Esophagus squamous epithelium (tissue), 5 donors: ENCODE measurements at regions not wholly inside any gene's neighbourhood (a gene's known extent, or its start where the extent isn't known, plus 50 kb on each side); places are given as distances from the start of the nearest gene placed in this dataset.

Source experiments
- DNase-seq: peaks from one replicate; lab custom pipeline; 2025; lab: John Stamatoyannopoulos, UW
- H3K27ac ChIP-seq, 4 donors: fragments of 200-600 bp; sonication (generic); one replicate each; pipeline ENCODE4 v1.5.1; 2016 to 2019; ENCODE audit warnings: mild to moderate bottlenecking in 1 of 4
- H3K27me3 ChIP-seq, 4 donors: fragments of 200-600 bp; sonication (generic); 1 replicate in 3 of 4; 2 replicates in 1 of 4; pipeline versions ENCODE4 v1.5.1 to v1.6.0; 2017 to 2021; ENCODE audit warnings: antibody characterized with exemption in 1 of 4
- H3K36me3 ChIP-seq, 3 donors: fragments of 200-600 bp; sonication (generic); one replicate each; pipeline ENCODE4 v1.5.1; 2016 to 2019
- H3K4me1 ChIP-seq, 3 donors: fragments of 200-600 bp; sonication (generic); one replicate each; pipeline ENCODE4 v1.5.1; 2017 to 2019
- H3K4me3 ChIP-seq, 4 donors: fragments of 200-600 bp; sonication (generic); 1 replicate in 3 of 4; 2 replicates in 1 of 4; pipeline ENCODE4 v1.5.1; 2016 to 2019; ENCODE audit warnings: mild to moderate bottlenecking in 2 of 4, moderate library complexity in 1 of 4
- H3K9me3 ChIP-seq, 3 donors: fragments of 200-600 bp; sonication (generic); one replicate each; pipeline ENCODE4 v1.5.1; 2016 to 2019
- CTCF ChIP-seq, 6 experiments: fragments of 450-650 bp in 4 of 6; fragments of 200-600 bp in 2 of 6; sonication (generic) in 2 of 6; IDR thresholded peaks; one replicate each; pipeline ENCODE4 v1.5.1; 2016 to 2019; ENCODE audit warnings: antibody characterized with exemption in 6 of 6, mild to moderate bottlenecking in 4 of 6, moderate library complexity in 4 of 6
- POLR2A ChIP-seq, 4 donors: fragments of 450-650 bp; IDR thresholded peaks; one replicate each; pipeline ENCODE4 v1.6.1; 2017; ENCODE audit warnings: antibody characterized with exemption in 4 of 4, mild to moderate bottlenecking in 4 of 4, moderate library complexity in 3 of 4
- WGBS, 2 donors: methylation state at CpG; one replicate each; pipeline ENCODE4 v1.1.5; 2018; 5-methylcytosine and 5-hydroxymethylcytosine counted together
- intact Hi-C: fragments of 100-400 bp; cut with DNase I; formaldehyde crosslinking; loops from one replicate; pipeline ENCODE4 v1.15.0; 2022
- donor health status: DM: yes; HTN: yes; CAD: no.

DNA sequence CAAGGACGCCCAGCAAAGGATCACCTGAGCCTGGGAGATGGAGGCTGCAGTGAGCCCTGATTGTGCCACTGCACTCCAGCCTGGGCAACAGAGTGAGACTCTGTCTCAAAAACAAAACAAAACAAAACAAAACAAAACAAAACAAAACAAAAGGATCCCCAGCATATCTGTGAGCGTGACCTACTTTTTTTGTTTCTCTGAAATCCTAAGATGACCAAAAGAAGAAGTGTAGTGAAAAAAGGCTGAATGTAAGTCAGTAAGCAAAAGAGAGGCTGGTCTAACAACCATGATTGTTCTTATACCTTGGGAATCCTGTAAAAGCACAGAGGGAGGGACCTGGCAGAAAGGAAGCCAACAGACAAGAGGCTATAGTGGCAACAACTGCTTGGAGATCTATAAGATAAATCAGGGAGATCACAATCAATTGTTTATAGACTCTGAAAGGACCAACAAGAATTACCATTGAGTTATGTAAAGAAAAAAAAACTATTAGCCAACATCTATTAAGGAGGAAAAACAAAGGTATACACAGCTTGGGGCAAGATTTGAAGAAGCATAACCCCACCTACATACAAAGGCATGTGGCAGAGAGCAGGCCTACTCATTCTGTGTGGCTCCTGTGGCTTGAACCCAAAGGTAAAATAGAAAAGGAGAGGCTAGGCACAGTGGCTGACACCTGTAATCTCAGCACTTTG lies 255.2 kb upstream of the KLF14 start:
- H3K27me3 ChIP-seq = no peaks in the 10 kb centered on the region
- H3K27ac ChIP-seq = peak overlapping the region in 3 of 4 donors; percentile 32 to 69 (median 66)
- no peak for DNase-seq
- TF ChIP-seq POLR2A (IDR thresholded peaks at IDR 0.05) = no peak
- peaks cover 0 to 6% (median 0%) of the 10 kb centered on the region in 3 donors for H3K36me3 ChIP-seq
- peaks cover 36 to 97% (median 78%) of the 10 kb centered on the region in 3 donors for H3K4me1 ChIP-seq
- H3K4me3 ChIP-seq = no peak overlapping the region
- intact Hi-C loops = no loop called here
- H3K9me3 ChIP-seq = no peaks in the 10 kb centered on the region
- WGBS, 2 donors = 78 to 87% methylated on average over 2 of the region's 2 CpGs

DNA sequence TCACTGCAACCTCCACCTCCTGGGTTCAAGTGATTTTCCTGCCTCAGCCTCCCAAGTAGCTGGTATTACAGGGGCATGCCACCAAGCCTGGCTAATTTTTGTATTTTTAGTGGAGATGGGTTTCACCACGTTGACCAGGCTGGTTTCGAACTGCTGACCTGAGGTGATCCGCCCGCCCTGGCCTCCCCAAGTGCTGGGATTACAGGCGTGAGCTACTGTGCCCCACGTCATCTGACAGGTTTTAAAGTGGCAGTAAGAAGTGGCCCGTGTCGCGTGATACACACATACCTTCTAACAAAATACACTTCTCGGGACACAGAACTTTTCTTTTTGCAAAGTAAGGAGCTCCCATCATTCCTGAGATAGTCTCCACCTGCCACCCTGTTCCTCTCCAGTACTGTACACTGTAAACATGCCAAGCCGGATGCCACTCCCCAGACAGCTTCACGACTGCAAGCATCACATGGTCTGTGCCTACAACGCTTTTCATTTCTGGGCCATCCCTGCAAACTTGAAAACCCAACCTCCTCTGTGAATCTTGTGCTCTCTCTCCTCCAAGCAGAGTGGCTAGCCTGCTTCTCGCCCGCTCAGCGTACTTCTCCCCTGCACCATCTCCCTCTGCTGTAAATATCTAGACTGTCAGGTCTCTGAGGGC lies 256.3 kb upstream of the KLF14 start:
- Histone ChIP-seq H3K9me3 (no peaks in the 10 kb centered on the region), H3K4me3 (no peak overlapping the region), H3K27ac (peak overlapping the region; percentile 32 to 69 (median 53)), H3K36me3 (peaks cover 0 to 6% (median 0%) of the 10 kb centered on the region in 3 donors), H3K4me1 (peaks cover 40 to 100% (median 81%) of the 10 kb centered on the region in 3 donors), H3K27me3 (no peaks in the 10 kb centered on the region)
- WGBS, 2 donors = 63 to 76% methylated on average over 16 of the region's 16 CpGs
- TF ChIP-seq CTCF (IDR thresholded peaks at IDR 0.05) = no peak
- peak in 1 of 4 donors; percentile 14 for TF ChIP-seq POLR2A (IDR thresholded peaks at IDR 0.05)
- intact Hi-C loops = loop anchor here (5.0 kb wide), 1 partner anchor 103 kb away; no protein-coding TSS in a partner anchor
- DNase-seq = no peak

- intact Hi-C loops = loop anchor here (5.0 kb wide), 1 partner anchor 107 kb away; no protein-coding TSS in a partner anchor
- Histone ChIP-seq H3K27ac (peak overlapping the region; percentile 85 to 88 (median 86)), H3K4me3 (peak overlapping the region in 1 of 4 donors; percentile 18), H3K27me3 (no peaks in the 10 kb centered on the region), H3K36me3 (peaks cover 0 to 6% (median 0%) of the 10 kb centered on the region in 3 donors), H3K4me1 (peaks cover 49 to 100% (median 85%) of the 10 kb centered on the region in 3 donors), H3K9me3 (no peaks in the 10 kb centered on the region)
- WGBS, 2 donors = 60% methylated on average over 5 to 11 of the region's 11 CpGs
- DNase-seq = no peak
- TF ChIP-seq CTCF (IDR thresholded peaks at IDR 0.05) (no peak), POLR2A (IDR thresholded peaks at IDR 0.05) (no peak)
Measured at GRCh38 chr7:130993671-130994365, 259.8 kb upstream of the KLF14 start.

DNA sequence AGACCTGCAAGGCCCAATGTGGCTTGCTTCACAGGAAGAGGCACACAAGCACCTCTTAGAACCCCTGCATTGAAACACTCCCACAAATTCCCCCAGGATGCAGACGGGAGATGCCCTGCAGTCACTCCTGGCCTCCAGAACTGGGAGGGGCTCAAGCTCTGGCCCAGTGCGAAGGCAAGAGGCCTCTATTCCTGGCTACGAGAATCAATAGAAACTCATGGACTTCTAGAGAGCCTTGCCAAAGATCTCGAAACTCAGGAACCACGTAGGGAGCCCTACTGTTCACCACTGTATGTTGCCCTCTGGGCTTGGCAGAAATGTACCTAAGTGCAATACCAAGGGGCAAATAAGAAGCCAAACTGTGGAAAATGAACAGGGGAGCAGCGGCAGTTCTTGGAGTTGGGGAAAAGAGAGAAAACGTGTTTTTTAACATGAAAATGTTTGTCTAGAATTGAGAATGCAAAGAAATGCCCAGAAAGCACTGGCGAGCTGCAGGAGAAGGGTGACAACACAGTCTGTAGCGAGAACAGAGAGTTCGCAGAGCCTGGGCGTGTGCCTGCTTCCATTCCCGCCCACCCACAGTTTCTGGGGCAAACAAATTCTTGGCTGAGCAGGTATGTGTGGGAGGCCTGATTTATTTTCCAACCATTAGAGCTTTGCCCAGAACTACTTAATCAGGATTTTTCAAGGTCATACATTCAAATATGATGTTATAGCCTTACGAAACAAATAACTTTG lies 260.5 kb upstream of the KLF14 start:
- WGBS, 2 donors = 26% methylated on average over 12 to 13 of the region's 13 CpGs
- DNase-seq = no peak
- peaks cover 0 to 6% (median 0%) of the 10 kb centered on the region in 3 donors for H3K36me3 ChIP-seq
- H3K27ac ChIP-seq = peak overlapping the region; percentile 85 to 88 (median 86)
- H3K4me3 ChIP-seq = peak overlapping the region in 1 of 4 donors; percentile 18
- no peaks in the 10 kb centered on the region for H3K9me3 ChIP-seq
- peaks cover 47 to 100% (median 85%) of the 10 kb centered on the region in 3 donors for H3K4me1 ChIP-seq
- no peaks in the 10 kb centered on the region for H3K27me3 ChIP-seq
- peak in 1 of 4 donors; percentile 15 for TF ChIP-seq POLR2A (IDR thresholded peaks at IDR 0.05)
- no peak for TF ChIP-seq CTCF (IDR thresholded peaks at IDR 0.05)
- intact Hi-C loops = loop anchor here (5.0 kb wide), 1 partner anchor 107 kb away; no protein-coding TSS in a partner anchor
